Nephron progenitor cell (in vitro differentiated cells): ENCODE measurements at regions not wholly inside any gene's neighbourhood (a gene's known extent, or its start where the extent isn't known, plus 50 kb on each side); places are given as distances from the start of the nearest gene placed in this dataset.

ENCODE experiments used
- DNase-seq: peaks from one replicate; pipeline ENCODE4 v3.0.0; 2021
- H3K27ac Mint-ChIP-seq: 2 replicates; pipeline ENCODE4 v1.8.0; 2021; ENCODE audit warnings: mild to moderate bottlenecking, moderate library complexity, mixed read lengths
- H3K27me3 Mint-ChIP-seq: 2 replicates; pipeline ENCODE4 v1.8.0; 2021; ENCODE audit warnings: mild to moderate bottlenecking, low read depth, mixed read lengths; ENCODE audit not compliant: poor library complexity
- H3K36me3 Mint-ChIP-seq: 2 replicates; pipeline ENCODE4 v1.8.0; 2021; ENCODE audit warnings: low read depth, mixed read lengths
- H3K4me1 Mint-ChIP-seq: 2 replicates; pipeline ENCODE4 v1.8.0; 2021; ENCODE audit warnings: mixed read lengths
- H3K4me3 Mint-ChIP-seq: 2 replicates; pipeline ENCODE4 v1.8.0; 2021; ENCODE audit warnings: mild to moderate bottlenecking, moderate library complexity, mixed read lengths
- H3K9me3 Mint-ChIP-seq: 2 replicates; pipeline ENCODE4 v1.8.0; 2021; ENCODE audit warnings: mild to moderate bottlenecking, moderate library complexity, mixed read lengths
- CTCF ChIP-seq: fragments of 200-600 bp; sonication (generic); IDR thresholded peaks from 2 replicates; pipeline ENCODE4 v1.5.0; 2021; ENCODE audit warnings: antibody characterized with exemption

GRCh38 chr9:72460342-72461312 lies 60.8 kb upstream of the TMC1 start:
- Mint-ChIP-seq H3K4me1 (peaks cover 82% of the 10 kb centered on the region), H3K27me3 (peaks cover 3% of the 10 kb centered on the region), H3K27ac (peak overlapping the region; percentile 92)

GRCh38 chr9:72459308-72459707 lies 62.1 kb upstream of the TMC1 start:
- no peaks in the 10 kb centered on the region for H3K9me3 Mint-ChIP-seq
- H3K4me3 Mint-ChIP-seq: no peak overlapping the region
- peak; percentile 26 for DNase-seq
- peaks cover 81% of the 10 kb centered on the region for H3K4me1 Mint-ChIP-seq
- peaks cover 3% of the 10 kb centered on the region for H3K27me3 Mint-ChIP-seq
- H3K27ac Mint-ChIP-seq: peak overlapping the region; percentile 83
- TF ChIP-seq CTCF: no peak
- H3K36me3 Mint-ChIP-seq: peaks cover 5% of the 10 kb centered on the region

More at GRCh38 chr9:72460342-72461312, 60.8 kb upstream of the TMC1 start:
- Mint-ChIP-seq H3K9me3 (no peaks in the 10 kb centered on the region), H3K36me3 (peaks cover 5% of the 10 kb centered on the region), H3K4me3 (peak overlapping the region; percentile 38)
- DNase-seq: no peak
- TF ChIP-seq CTCF: no peak

GRCh38 chr9:72458153-72458552 lies 63.3 kb upstream of the TMC1 start:
- Mint-ChIP-seq H3K27me3 (peaks cover 3% of the 10 kb centered on the region), H3K9me3 (peaks cover 6% of the 10 kb centered on the region), H3K4me3 (no peak overlapping the region), H3K4me1 (peaks cover 70% of the 10 kb centered on the region), H3K27ac (no peak overlapping the region), H3K36me3 (peaks cover 5% of the 10 kb centered on the region)
- no peak for DNase-seq
- no peak for TF ChIP-seq CTCF

- peaks cover 3% of the 10 kb centered on the region for H3K27me3 Mint-ChIP-seq
- peaks cover 6% of the 10 kb centered on the region for H3K9me3 Mint-ChIP-seq
- DNase-seq: no peak
- peaks cover 5% of the 10 kb centered on the region for H3K36me3 Mint-ChIP-seq
- no peak for TF ChIP-seq CTCF
- no peak overlapping the region for H3K4me3 Mint-ChIP-seq
- H3K27ac Mint-ChIP-seq: no peak overlapping the region
- H3K4me1 Mint-ChIP-seq: peaks cover 62% of the 10 kb centered on the region
These were observed 64.0 kb upstream of the TMC1 start for GRCh38 chr9:72457366-72457765.

- peaks cover 5% of the 10 kb centered on the region for H3K36me3 Mint-ChIP-seq
- H3K4me3 Mint-ChIP-seq: no peak overlapping the region
- H3K27ac Mint-ChIP-seq: peak overlapping the region; percentile 95
- no peak for DNase-seq
- peaks cover 39% of the 10 kb centered on the region for H3K4me1 Mint-ChIP-seq
- peaks cover 6% of the 10 kb centered on the region for H3K9me3 Mint-ChIP-seq
- peaks cover 3% of the 10 kb centered on the region for H3K27me3 Mint-ChIP-seq
- no peak for TF ChIP-seq CTCF
These were observed 66.4 kb upstream of the TMC1 start for GRCh38 chr9:72454871-72455491.
